Activated CD4-positive, alpha-beta T cell treated with anti-CD3 and anti-CD28 coated beads for 36 hours (primary cell): ENCODE measurements at regions not wholly inside any gene's neighbourhood (a gene's known extent, or its start where the extent isn't known, plus 50 kb on each side); places are given as distances from the start of the nearest gene placed in this dataset.

Source experiments
- ATAC-seq: fragments of 200-7000 bp; cut with Tn5 transposase; one replicate; pipeline ENCODE4 v1.10.0; 2021; ENCODE audit warnings: mild to moderate bottlenecking, moderate library complexity
- CTCF ChIA-PET: fragments of 350-600 bp; sonication (Branson Sonifier 250); formaldehyde crosslinking; loops from one replicate; lab custom pipeline; 2021; ENCODE audit warnings: antibody characterized with exemption; lab: Charles Lee
- POLR2A ChIA-PET: fragments of 350-600 bp; sonication (Branson Sonifier 250); formaldehyde crosslinking; loops from one replicate; lab custom pipeline; 2021; ENCODE audit warnings: antibody characterized with exemption, inconsistent platforms; lab: Charles Lee
- DNase-seq: peaks from one replicate; pipeline ENCODE4 v3.0.0-alpha.2; 2020
- H3K27ac Mint-ChIP-seq: one replicate; pipeline ENCODE4 v1.8.0; 2021; ENCODE audit warnings: mixed read lengths
- H3K27me3 Mint-ChIP-seq: one replicate; pipeline ENCODE4 v1.8.0; 2021; ENCODE audit warnings: mixed read lengths
- H3K36me3 Mint-ChIP-seq: one replicate; pipeline ENCODE4 v1.8.0; 2021; ENCODE audit warnings: low read depth, mixed read lengths
- H3K4me1 Mint-ChIP-seq: one replicate; pipeline ENCODE4 v1.8.0; 2021; ENCODE audit warnings: mixed read lengths
- H3K4me3 Mint-ChIP-seq: one replicate; pipeline ENCODE4 v1.8.0; 2021; ENCODE audit warnings: mild to moderate bottlenecking, moderate library complexity, mixed read lengths
- H3K9me3 Mint-ChIP-seq: one replicate; pipeline ENCODE4 v1.8.0; 2021; ENCODE audit warnings: low read depth, mixed read lengths
- intact Hi-C, 2 experiments: fragments of 100-400 bp; cut with DNase I in 1 of 2; cut with micrococcal nuclease in 1 of 2; formaldehyde crosslinking; loops; one replicate each; pipeline versions ENCODE4 v1.14.2 to v1.15.1; 2022 to 2024; cut with DNase I, micrococcal nuclease

- Mint-ChIP-seq H3K27ac (no peak overlapping the region), H3K36me3 (no peaks in the 10 kb centered on the region), H3K27me3 (peaks cover 11% of the 10 kb centered on the region), H3K9me3 (no peaks in the 10 kb centered on the region), H3K4me3 (no peak overlapping the region), H3K4me1 (peaks cover 12% of the 10 kb centered on the region)
- ChIA-PET POLR2A (no interaction called here), CTCF (interaction anchor here (1.2 kb wide), 1 partner anchor 10 kb away, joined by 3 read pairs; no protein-coding TSS in a partner anchor)
- no peak for ATAC-seq
- intact Hi-C loops: loop anchor here (10.0 kb wide), 2 partner anchors 374 to 564 kb away; partner anchors contain the start of gene IRS1 (in 1 of the 2)
- DNase-seq: no peak
These were observed 379.0 kb downstream of the IRS1 start for GRCh38 chr2:226420646-226421045.

GRCh38 chr2:226418521-226418920, 381.1 kb downstream of the IRS1 start:
- Mint-ChIP-seq H3K27ac (no peak overlapping the region), H3K9me3 (no peaks in the 10 kb centered on the region), H3K27me3 (peaks cover 3% of the 10 kb centered on the region), H3K4me3 (no peak overlapping the region), H3K36me3 (no peaks in the 10 kb centered on the region), H3K4me1 (peaks cover 6% of the 10 kb centered on the region)
- ChIA-PET POLR2A (no interaction called here), CTCF (no interaction called here)
- no peak for DNase-seq
- intact Hi-C loops: no loop called here
- ATAC-seq: no peak

DNA sequence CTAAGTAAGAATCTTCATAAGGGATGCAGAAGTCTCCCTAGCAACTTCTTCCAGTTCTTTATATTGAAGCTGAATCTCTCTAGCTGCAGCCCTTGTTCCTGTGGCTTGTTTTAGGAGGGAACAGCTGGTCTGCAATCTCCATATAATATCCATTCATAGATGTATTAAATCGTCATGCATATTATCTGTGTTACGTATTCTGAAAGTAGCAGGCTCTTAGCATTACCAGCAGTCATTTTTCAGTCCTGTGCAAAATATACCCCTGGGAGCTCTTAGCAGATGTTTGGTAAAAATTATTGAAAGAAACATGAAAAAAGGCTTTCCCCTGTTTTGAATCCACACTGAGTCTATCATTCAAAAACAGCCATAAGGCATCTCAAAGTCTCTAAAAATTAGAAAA, 385.3 kb downstream of the IRS1 start:
- ChIA-PET CTCF (no interaction called here), POLR2A (no interaction called here)
- H3K4me3 Mint-ChIP-seq: no peak overlapping the region
- no peaks in the 10 kb centered on the region for H3K9me3 Mint-ChIP-seq
- intact Hi-C loops: no loop called here
- ATAC-seq: no peak
- peaks cover 3% of the 10 kb centered on the region for H3K27me3 Mint-ChIP-seq
- H3K27ac Mint-ChIP-seq: no peak overlapping the region
- H3K36me3 Mint-ChIP-seq: no peaks in the 10 kb centered on the region
- DNase-seq: no peak
- no peaks in the 10 kb centered on the region for H3K4me1 Mint-ChIP-seq

GRCh38 chr2:226413498-226414130, 386.0 kb downstream of the IRS1 start:
- ATAC-seq: no peak
- H3K27ac Mint-ChIP-seq: no peak overlapping the region
- no peaks in the 10 kb centered on the region for H3K9me3 Mint-ChIP-seq
- CTCF ChIA-PET: no interaction called here
- no peak overlapping the region for H3K4me3 Mint-ChIP-seq
- H3K27me3 Mint-ChIP-seq: peaks cover 3% of the 10 kb centered on the region
- intact Hi-C loops: no loop called here
- no peak for DNase-seq
- no peaks in the 10 kb centered on the region for H3K36me3 Mint-ChIP-seq
- POLR2A ChIA-PET: no interaction called here
- H3K4me1 Mint-ChIP-seq: no peaks in the 10 kb centered on the region

- intact Hi-C loops: no loop called here
- ATAC-seq (no peak), DNase-seq (no peak)
- no peak overlapping the region for H3K4me3 Mint-ChIP-seq
- H3K4me1 Mint-ChIP-seq: no peaks in the 10 kb centered on the region
- CTCF ChIA-PET: no interaction called here
- H3K9me3 Mint-ChIP-seq: no peaks in the 10 kb centered on the region
- H3K27ac Mint-ChIP-seq: no peak overlapping the region
- no peaks in the 10 kb centered on the region for H3K36me3 Mint-ChIP-seq
- H3K27me3 Mint-ChIP-seq: peaks cover 7% of the 10 kb centered on the region
- POLR2A ChIA-PET: no interaction called here
These were observed 387.8 kb downstream of the IRS1 start for GRCh38 chr2:226411727-226412360.

DNA sequence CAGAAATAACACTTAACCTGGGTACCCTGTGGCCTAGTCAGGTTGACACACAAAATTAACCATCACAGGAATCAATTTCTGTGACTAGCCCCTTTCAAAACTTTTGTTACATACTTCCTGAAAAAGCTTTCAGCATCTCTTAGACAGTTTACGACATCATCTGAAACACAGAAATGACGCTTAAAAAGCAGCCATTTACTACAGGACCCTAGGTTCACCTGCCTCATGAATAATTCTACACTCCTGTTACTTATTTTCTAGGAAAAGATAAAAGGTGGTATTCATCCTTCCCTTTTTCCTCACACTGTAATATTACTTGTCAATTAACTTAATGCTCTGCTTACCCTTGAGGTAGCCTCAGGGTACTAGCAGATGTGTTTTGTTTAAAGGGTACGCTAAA, 388.4 kb downstream of the IRS1 start:
- H3K27ac Mint-ChIP-seq: no peak overlapping the region
- no peak overlapping the region for H3K4me3 Mint-ChIP-seq
- POLR2A ChIA-PET: no interaction called here
- intact Hi-C loops: no loop called here
- ATAC-seq (no peak), DNase-seq (no peak)
- CTCF ChIA-PET: no interaction called here
- no peaks in the 10 kb centered on the region for H3K9me3 Mint-ChIP-seq
- no peaks in the 10 kb centered on the region for H3K36me3 Mint-ChIP-seq
- peaks cover 2% of the 10 kb centered on the region for H3K4me1 Mint-ChIP-seq
- H3K27me3 Mint-ChIP-seq: peaks cover 7% of the 10 kb centered on the region

GRCh38 chr2:226410247-226410835, 389.3 kb downstream of the IRS1 start:
- DNase-seq (no peak), ATAC-seq (no peak)
- Mint-ChIP-seq H3K4me1 (peaks cover 2% of the 10 kb centered on the region), H3K36me3 (no peaks in the 10 kb centered on the region), H3K27me3 (peaks cover 10% of the 10 kb centered on the region), H3K9me3 (no peaks in the 10 kb centered on the region), H3K27ac (no peak overlapping the region), H3K4me3 (no peak overlapping the region)
- ChIA-PET CTCF (interaction anchor here (0.6 kb wide), 1 partner anchor 1627 kb away, joined by 3 read pairs; no protein-coding TSS in a partner anchor), POLR2A (no interaction called here)
- intact Hi-C loops: no loop called here

- no peak overlapping the region for H3K4me3 Mint-ChIP-seq
- POLR2A ChIA-PET: no interaction called here
- DNase-seq (no peak), ATAC-seq (no peak)
- no peak overlapping the region for H3K27ac Mint-ChIP-seq
- no peaks in the 10 kb centered on the region for H3K9me3 Mint-ChIP-seq
- peaks cover 8% of the 10 kb centered on the region for H3K27me3 Mint-ChIP-seq
- H3K36me3 Mint-ChIP-seq: no peaks in the 10 kb centered on the region
- CTCF ChIA-PET: no interaction called here
- peaks cover 2% of the 10 kb centered on the region for H3K4me1 Mint-ChIP-seq
- intact Hi-C loops: no loop called here
These were observed 390.5 kb downstream of the IRS1 start for GRCh38 chr2:226409134-226409533.

GRCh38 chr2:226408141-226408540, 391.5 kb downstream of the IRS1 start:
- H3K36me3 Mint-ChIP-seq: no peaks in the 10 kb centered on the region
- no peak for DNase-seq
- peaks cover 8% of the 10 kb centered on the region for H3K27me3 Mint-ChIP-seq
- H3K4me1 Mint-ChIP-seq: peaks cover 2% of the 10 kb centered on the region
- no peak for ATAC-seq
- H3K9me3 Mint-ChIP-seq: no peaks in the 10 kb centered on the region
- CTCF ChIA-PET: no interaction called here
- H3K4me3 Mint-ChIP-seq: no peak overlapping the region
- intact Hi-C loops: no loop called here
- POLR2A ChIA-PET: no interaction called here
- no peak overlapping the region for H3K27ac Mint-ChIP-seq

DNA sequence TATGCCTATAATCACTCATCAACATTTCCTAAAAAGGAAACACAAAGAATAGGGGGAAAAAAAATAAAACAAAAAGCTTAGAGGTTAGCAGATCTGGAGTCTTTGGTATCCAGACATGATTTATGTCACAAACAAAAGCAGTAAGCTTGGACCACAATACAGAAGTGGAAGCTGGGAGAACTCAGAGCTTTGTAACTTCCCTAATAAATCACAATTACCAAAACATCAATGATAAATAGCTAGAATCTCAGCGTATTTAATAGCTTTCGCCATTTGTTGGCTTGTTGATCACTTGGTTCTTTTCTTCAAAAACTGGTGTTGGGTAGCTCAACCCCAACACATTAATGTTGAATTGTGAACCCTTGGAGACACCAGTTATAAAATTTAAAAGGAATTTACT, 392.5 kb downstream of the IRS1 start:
- DNase-seq (no peak), ATAC-seq (no peak)
- ChIA-PET CTCF (no interaction called here), POLR2A (no interaction called here)
- Mint-ChIP-seq H3K9me3 (no peaks in the 10 kb centered on the region), H3K36me3 (no peaks in the 10 kb centered on the region), H3K27me3 (peaks cover 8% of the 10 kb centered on the region), H3K4me1 (peaks cover 2% of the 10 kb centered on the region), H3K27ac (no peak overlapping the region), H3K4me3 (no peak overlapping the region)
- intact Hi-C loops: no loop called here

- Mint-ChIP-seq H3K27me3 (peaks cover 12% of the 10 kb centered on the region), H3K36me3 (no peaks in the 10 kb centered on the region), H3K27ac (no peak overlapping the region), H3K4me3 (no peak overlapping the region), H3K4me1 (peaks cover 2% of the 10 kb centered on the region), H3K9me3 (no peaks in the 10 kb centered on the region)
- intact Hi-C loops: no loop called here
- ChIA-PET POLR2A (no interaction called here), CTCF (no interaction called here)
- ATAC-seq (no peak), DNase-seq (no peak)
These were observed 394.2 kb downstream of the IRS1 start for GRCh38 chr2:226405465-226405864.

DNA sequence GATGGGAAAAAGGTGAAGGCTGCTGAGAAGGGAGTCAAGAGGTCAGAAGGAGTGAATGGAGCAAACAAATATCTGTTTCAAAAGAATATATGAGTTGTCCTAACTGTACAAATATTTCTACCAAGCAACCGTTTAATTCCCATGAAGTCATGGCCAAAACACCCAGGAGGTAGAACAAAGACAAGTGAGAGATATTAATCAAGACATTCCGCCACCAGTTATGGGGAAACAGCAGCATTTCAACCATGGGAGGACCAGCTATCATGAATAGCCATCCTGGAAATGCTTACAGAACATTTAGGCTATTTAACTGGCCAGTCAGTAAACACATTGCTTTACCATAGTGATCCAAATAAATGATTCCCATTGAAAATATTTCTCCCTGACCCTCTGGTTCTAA, 396.3 kb downstream of the IRS1 start:
- no peak for ATAC-seq
- H3K4me3 Mint-ChIP-seq: no peak overlapping the region
- H3K36me3 Mint-ChIP-seq: no peaks in the 10 kb centered on the region
- ChIA-PET CTCF (no interaction called here), POLR2A (no interaction called here)
- H3K9me3 Mint-ChIP-seq: no peaks in the 10 kb centered on the region
- no peak for DNase-seq
- no peak overlapping the region for H3K27ac Mint-ChIP-seq
- intact Hi-C loops: no loop called here
- peaks cover 15% of the 10 kb centered on the region for H3K27me3 Mint-ChIP-seq
- peaks cover 2% of the 10 kb centered on the region for H3K4me1 Mint-ChIP-seq
